Tibial nerve (tissue), 4 donors: ENCODE measurements at regions not wholly inside any gene's neighbourhood (a gene's known extent, or its start where the extent isn't known, plus 50 kb on each side); places are given as distances from the start of the nearest gene placed in this dataset.

ENCODE experiments used
- DNase-seq, 2 donors: peaks; one replicate each; pipeline ENCODE4 v3.0.0-alpha.2; 2019; ENCODE audit warnings: low spot score in 2 of 2
- H3K27ac ChIP-seq, 4 donors: fragments of 200-600 bp; sonication (generic) in 3 of 4; one replicate each; pipeline ENCODE4 v1.5.1; 2017 to 2019; ENCODE audit warnings: mild to moderate bottlenecking in 1 of 4
- H3K27me3 ChIP-seq, 2 donors: fragments of 200-600 bp; sonication (generic) in 1 of 2; one replicate each; pipeline versions ENCODE4 v1.5.1 to v1.6.0; 2017 to 2019
- H3K36me3 ChIP-seq, 3 donors: fragments of 200-600 bp; sonication (generic); one replicate each; pipeline ENCODE4 v1.5.1; 2018 to 2019
- H3K4me1 ChIP-seq, 4 donors: fragments of 200-600 bp; sonication (generic) in 3 of 4; one replicate each; pipeline ENCODE4 v1.5.1; 2017 to 2019
- H3K4me3 ChIP-seq, 4 donors: fragments of 200-600 bp; sonication (generic) in 3 of 4; one replicate each; pipeline ENCODE4 v1.5.1; 2017 to 2019; ENCODE audit warnings: mild to moderate bottlenecking in 1 of 4, moderate library complexity in 1 of 4
- H3K9me3 ChIP-seq, 4 donors: fragments of 200-600 bp; sonication (generic) in 3 of 4; one replicate each; pipeline ENCODE4 v1.5.1; 2017 to 2019
- EP300 ChIP-seq, 2 donors: sonication (generic); formaldehyde crosslinking; IDR thresholded peaks; one replicate each; pipeline ENCODE4 v1.6.1; 2017; ENCODE audit warnings: antibody characterized with exemption in 2 of 2, mild to moderate bottlenecking in 1 of 2
- POLR2A ChIP-seq, 2 donors: fragments of 450-650 bp; IDR thresholded peaks; one replicate each; pipeline ENCODE4 v1.6.1; 2017; ENCODE audit warnings: antibody characterized with exemption in 2 of 2, mild to moderate bottlenecking in 2 of 2, moderate library complexity in 2 of 2
- WGBS, 2 donors: methylation state at CpG; one replicate each; pipeline ENCODE4 v1.1.5; 2018; 5-methylcytosine and 5-hydroxymethylcytosine counted together
- TF ChIP-seq, protein P1 (sequence below), 5 experiments: fragments of 200-600 bp in 3 of 5; fragments of 450-650 bp in 2 of 5; sonication (generic) in 3 of 5; IDR thresholded peaks; one replicate each; pipeline ENCODE4 v1.5.1; 2016 to 2019; ENCODE audit warnings: antibody characterized with exemption in 5 of 5, mild to moderate bottlenecking in 3 of 5, moderate library complexity in 2 of 5

DNA sequence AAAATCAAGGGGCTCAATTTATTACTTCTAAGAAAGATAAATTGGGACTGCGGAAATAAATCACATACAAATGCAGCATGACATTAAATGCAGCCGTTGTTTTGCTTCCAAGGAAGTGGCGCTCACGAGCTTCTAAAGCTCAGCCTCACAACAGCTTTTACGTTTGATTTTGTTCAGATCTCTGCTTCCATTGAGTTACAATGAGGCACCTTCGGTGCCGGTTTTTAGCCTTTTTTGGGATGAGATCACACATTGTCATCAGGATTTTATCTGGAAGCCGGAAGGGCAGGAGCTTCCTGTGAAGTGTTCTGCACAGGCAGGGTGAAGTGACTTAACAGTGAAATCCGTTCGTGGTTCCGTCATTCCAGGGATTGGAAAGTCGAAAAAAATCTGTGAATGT lies 209.8 kb downstream of the DCDC2C start:
- TF ChIP-seq POLR2A (IDR thresholded peaks at IDR 0.05) (no peak), EP300 (IDR thresholded peaks at IDR 0.05) (no peak)
- TF ChIP-seq, protein P1, sequence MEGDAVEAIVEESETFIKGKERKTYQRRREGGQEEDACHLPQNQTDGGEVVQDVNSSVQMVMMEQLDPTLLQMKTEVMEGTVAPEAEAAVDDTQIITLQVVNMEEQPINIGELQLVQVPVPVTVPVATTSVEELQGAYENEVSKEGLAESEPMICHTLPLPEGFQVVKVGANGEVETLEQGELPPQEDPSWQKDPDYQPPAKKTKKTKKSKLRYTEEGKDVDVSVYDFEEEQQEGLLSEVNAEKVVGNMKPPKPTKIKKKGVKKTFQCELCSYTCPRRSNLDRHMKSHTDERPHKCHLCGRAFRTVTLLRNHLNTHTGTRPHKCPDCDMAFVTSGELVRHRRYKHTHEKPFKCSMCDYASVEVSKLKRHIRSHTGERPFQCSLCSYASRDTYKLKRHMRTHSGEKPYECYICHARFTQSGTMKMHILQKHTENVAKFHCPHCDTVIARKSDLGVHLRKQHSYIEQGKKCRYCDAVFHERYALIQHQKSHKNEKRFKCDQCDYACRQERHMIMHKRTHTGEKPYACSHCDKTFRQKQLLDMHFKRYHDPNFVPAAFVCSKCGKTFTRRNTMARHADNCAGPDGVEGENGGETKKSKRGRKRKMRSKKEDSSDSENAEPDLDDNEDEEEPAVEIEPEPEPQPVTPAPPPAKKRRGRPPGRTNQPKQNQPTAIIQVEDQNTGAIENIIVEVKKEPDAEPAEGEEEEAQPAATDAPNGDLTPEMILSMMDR (IDR thresholded peaks at IDR 0.05): no peak
- H3K9me3 ChIP-seq: peaks cover 0 to 6% (median 0%) of the 10 kb centered on the region in 4 donors
- no peaks in the 10 kb centered on the region for H3K36me3 ChIP-seq
- no peak for DNase-seq
- no peak overlapping the region for H3K4me3 ChIP-seq
- no peaks in the 10 kb centered on the region for H3K27me3 ChIP-seq
- 38 to 49% methylated on average over 12 of the region's 12 CpGs for WGBS, 2 donors
- H3K27ac ChIP-seq: no peak overlapping the region
- H3K4me1 ChIP-seq: peaks cover 0 to 14% (median 0%) of the 10 kb centered on the region in 4 donors

DNA sequence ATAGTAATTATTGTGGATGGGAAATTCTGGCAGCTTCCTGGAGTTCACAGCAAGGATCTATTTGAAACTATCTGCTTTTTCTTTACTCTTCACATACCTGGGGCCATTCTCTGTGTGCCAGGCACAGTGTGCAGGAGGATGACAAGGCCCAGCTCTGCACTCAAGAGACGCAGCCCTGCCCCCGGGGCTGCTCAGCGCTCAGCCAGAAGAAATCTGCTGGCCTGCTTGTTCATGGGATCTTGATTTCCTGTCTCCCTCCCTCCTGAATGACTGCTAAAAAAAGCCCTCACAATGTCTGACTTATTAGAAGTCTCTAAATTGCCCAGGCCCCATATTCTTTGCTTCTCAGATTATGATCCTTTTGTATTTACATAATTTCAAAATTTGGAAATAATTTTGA lies 210.9 kb downstream of the DCDC2C start:
- TF ChIP-seq POLR2A (IDR thresholded peaks at IDR 0.05) (no peak), EP300 (IDR thresholded peaks at IDR 0.05) (no peak)
- TF ChIP-seq, protein P1 (IDR thresholded peaks at IDR 0.05): no peak
- Histone ChIP-seq H3K4me3 (no peak overlapping the region), H3K9me3 (no peaks in the 10 kb centered on the region), H3K36me3 (no peaks in the 10 kb centered on the region), H3K27ac (no peak overlapping the region), H3K27me3 (no peaks in the 10 kb centered on the region), H3K4me1 (peaks cover 0 to 14% (median 0%) of the 10 kb centered on the region in 4 donors)
- 49 to 51% methylated on average over 3 of the region's 3 CpGs for WGBS, 2 donors
- no peak for DNase-seq

DNA sequence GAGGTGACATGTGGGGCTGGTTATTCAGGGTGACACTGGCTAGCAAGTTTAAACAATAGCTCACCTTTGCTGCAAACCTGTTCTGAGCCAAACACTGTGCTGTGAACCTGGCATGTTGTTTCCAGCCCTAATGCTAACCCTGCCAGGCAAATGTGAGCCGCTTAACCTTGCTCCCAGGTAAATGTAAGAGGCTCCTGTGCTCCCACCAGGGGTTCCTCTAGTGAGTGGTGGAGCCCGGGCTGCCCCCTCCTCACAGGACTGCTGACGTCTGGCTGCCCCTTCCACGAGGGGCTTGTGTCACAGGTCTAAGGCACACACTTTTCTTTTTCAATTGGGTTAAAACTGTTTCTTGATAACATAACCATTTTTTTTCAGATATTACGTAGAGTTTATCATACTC lies 223.7 kb downstream of the DCDC2C start:
- no peaks in the 10 kb centered on the region for H3K9me3 ChIP-seq
- H3K27me3 ChIP-seq: peaks cover 0 to 4% of the 10 kb centered on the region in 2 donors
- no peaks in the 10 kb centered on the region for H3K4me1 ChIP-seq
- no peak overlapping the region for H3K4me3 ChIP-seq
- H3K36me3 ChIP-seq: no peaks in the 10 kb centered on the region
- H3K27ac ChIP-seq: no peak overlapping the region
- DNase-seq: no peak
- 69 to 72% methylated on average over 5 of the region's 5 CpGs for WGBS, 2 donors
- TF ChIP-seq POLR2A (IDR thresholded peaks at IDR 0.05): no peak
- TF ChIP-seq, protein P1 (IDR thresholded peaks at IDR 0.05): no peak
- TF ChIP-seq EP300 (IDR thresholded peaks at IDR 0.05): no peak

DNA sequence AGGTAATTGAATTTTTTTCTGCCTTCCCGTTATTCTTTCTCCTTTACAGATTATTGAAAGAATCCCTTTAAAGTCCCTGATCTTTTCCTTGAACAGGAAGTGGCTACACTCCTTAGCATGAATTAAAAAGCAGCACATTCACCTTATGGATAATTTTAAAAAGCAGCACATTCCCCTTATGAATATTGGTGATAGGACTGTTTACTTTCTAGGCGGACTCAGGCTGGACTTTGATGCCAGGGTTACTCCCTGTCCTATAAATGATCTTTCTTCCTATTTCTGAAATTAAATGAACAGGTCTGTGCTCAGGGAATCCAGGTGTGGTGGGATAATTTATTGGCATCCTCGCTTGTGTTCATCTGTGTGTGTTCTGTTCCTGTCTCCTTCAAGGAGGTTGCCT lies 226.0 kb downstream of the DCDC2C start:
- WGBS, 2 donors: 84 to 90% methylated on average over 3 of the region's 3 CpGs
- Histone ChIP-seq H3K36me3 (no peaks in the 10 kb centered on the region), H3K27me3 (no peaks in the 10 kb centered on the region), H3K4me3 (no peak overlapping the region), H3K27ac (no peak overlapping the region), H3K9me3 (peaks cover 0 to 15% (median 0%) of the 10 kb centered on the region in 4 donors), H3K4me1 (no peaks in the 10 kb centered on the region)
- TF ChIP-seq POLR2A (IDR thresholded peaks at IDR 0.05): no peak
- TF ChIP-seq EP300 (IDR thresholded peaks at IDR 0.05): no peak
- TF ChIP-seq, protein P1 (IDR thresholded peaks at IDR 0.05): no peak
- no peak for DNase-seq

DNA sequence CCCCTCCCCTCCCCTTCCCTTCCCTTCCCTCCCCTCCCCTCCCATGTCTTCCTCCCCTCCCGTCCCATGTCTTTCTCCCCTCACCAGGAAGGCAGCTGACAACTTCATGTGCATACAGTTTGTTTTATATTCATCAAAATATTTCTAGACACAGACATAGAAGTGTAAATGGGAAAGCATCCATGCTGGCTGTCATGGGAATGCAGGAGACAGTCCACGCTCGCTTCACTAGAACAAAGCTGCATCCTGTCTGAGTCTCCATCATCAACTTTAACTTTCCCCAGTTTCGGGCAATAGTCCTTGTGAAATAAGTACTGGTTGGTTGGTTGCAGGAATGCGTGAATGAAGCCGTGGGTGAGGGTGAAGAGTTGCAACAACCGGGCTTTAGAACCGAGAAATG lies 226.9 kb downstream of the DCDC2C start:
- no peaks in the 10 kb centered on the region for H3K4me1 ChIP-seq
- TF ChIP-seq EP300 (IDR thresholded peaks at IDR 0.05): no peak
- TF ChIP-seq POLR2A (IDR thresholded peaks at IDR 0.05): no peak
- TF ChIP-seq, protein P1 (IDR thresholded peaks at IDR 0.05): no peak
- no peak for DNase-seq
- WGBS, 2 donors: 49 to 51% methylated on average over 7 to 8 of the region's 8 CpGs
- H3K9me3 ChIP-seq: peaks cover 0 to 15% (median 0%) of the 10 kb centered on the region in 4 donors
- no peaks in the 10 kb centered on the region for H3K36me3 ChIP-seq
- no peak overlapping the region for H3K4me3 ChIP-seq
- H3K27me3 ChIP-seq: no peaks in the 10 kb centered on the region
- no peak overlapping the region for H3K27ac ChIP-seq
